ENCODE measurements at regions not wholly inside any gene's neighbourhood (a gene's known extent, or its start where the extent isn't known, plus 50 kb on each side); places are given as distances from the start of the nearest gene placed in this dataset.

DNA sequence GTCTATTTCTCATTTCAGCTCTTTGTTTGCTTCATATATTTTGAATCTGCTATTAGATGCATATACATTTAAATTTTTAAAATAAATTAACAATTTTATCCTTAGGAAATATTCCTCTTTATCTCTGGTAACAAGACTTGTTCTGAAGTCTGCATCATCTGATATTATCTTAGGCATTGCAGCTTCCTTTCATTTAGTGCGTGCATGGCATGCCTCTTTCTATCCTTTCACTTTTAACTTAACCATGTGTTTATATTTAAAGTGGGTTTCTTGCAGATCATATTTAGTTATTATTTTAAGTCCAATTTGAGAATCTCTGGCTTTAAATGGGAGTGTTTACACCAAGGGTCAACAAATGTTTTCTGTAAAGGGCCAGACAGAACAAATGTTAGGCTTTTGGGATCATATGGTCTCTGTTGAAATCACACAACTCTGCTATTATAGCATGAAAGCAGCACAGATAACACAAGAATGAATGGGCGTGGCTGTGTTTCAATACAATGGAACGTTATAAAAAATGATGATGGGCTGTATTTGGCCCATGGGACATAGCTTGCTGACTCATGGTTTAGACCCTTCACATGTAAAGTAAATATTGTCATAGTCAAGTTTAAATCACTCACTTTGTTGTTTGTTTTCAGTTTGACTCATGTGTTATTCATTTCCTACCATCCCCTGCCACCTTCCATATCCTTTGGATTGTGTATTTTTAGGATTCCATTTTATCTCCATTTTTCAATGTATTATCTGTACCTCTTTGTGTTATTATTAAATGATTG lies 83.9 kb upstream of the SNX19 start:
- no peaks in the 10 kb centered on the region for H3K9me3 ChIP-seq (ENCODE audit: insufficient read depth, low read length)
- no peak overlapping the region for H2AFZ ChIP-seq (ENCODE audit: low read depth, low read length, severe bottlenecking)
- H3K9ac ChIP-seq (ENCODE audit: low read length) = no peak overlapping the region
- no peaks in the 10 kb centered on the region for H3K36me3 ChIP-seq (ENCODE audit: low read length)
- no peaks in the 10 kb centered on the region for H3K9me2 ChIP-seq (replicated peaks; ENCODE audit: insufficient read depth, low read length)
- TF ChIP-seq, protein P1, sequence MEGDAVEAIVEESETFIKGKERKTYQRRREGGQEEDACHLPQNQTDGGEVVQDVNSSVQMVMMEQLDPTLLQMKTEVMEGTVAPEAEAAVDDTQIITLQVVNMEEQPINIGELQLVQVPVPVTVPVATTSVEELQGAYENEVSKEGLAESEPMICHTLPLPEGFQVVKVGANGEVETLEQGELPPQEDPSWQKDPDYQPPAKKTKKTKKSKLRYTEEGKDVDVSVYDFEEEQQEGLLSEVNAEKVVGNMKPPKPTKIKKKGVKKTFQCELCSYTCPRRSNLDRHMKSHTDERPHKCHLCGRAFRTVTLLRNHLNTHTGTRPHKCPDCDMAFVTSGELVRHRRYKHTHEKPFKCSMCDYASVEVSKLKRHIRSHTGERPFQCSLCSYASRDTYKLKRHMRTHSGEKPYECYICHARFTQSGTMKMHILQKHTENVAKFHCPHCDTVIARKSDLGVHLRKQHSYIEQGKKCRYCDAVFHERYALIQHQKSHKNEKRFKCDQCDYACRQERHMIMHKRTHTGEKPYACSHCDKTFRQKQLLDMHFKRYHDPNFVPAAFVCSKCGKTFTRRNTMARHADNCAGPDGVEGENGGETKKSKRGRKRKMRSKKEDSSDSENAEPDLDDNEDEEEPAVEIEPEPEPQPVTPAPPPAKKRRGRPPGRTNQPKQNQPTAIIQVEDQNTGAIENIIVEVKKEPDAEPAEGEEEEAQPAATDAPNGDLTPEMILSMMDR (IDR thresholded peaks at IDR 0.05; ENCODE audit: insufficient read depth, low read length, poor library complexity, severe bottlenecking) = no peak
- no peak for TF ChIP-seq EZH2phosphoT487 (conservative IDR thresholded peaks at IDR 0.05; ENCODE audit: low read length)
- H4K20me1 ChIP-seq (ENCODE audit: low read depth, low read length) = no peaks in the 10 kb centered on the region
- no peak overlapping the region for H3K4me3 ChIP-seq (ENCODE audit: insufficient read depth, low read length, poor library complexity, severe bottlenecking)
- no peaks in the 10 kb centered on the region for H3F3A ChIP-seq (ENCODE audit: insufficient read depth)
- no peaks in the 10 kb centered on the region for H3K79me2 ChIP-seq (ENCODE audit: insufficient read depth, low read length)
- no peaks in the 10 kb centered on the region for H3K27me3 ChIP-seq (ENCODE audit: low read length)
- no peak overlapping the region for H3K27ac ChIP-seq (ENCODE audit: low read depth, low read length)
- no peak overlapping the region for H3K4me2 ChIP-seq (ENCODE audit: low read depth, low read length, poor library complexity, severe bottlenecking)

DNA sequence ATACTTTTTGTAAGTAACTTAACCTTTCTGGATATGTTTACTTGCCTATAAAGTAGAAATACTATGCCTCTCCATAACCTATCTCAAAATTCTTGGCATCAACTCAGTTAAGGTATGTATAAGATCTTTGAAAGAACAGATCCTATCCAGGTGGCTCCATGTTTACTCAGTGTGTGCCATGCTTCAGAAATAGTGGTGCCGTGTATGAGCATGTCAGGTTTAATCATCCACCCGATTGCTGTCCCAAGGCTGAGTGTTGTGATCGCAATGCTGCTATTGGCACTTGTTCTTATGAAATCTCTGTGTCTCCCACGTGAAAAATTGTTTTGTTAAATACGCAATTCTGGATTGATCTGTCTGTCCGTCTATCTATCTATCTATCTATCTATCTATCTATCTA lies 85.9 kb upstream of the SNX19 start:
- no peaks in the 10 kb centered on the region for H3K9me2 ChIP-seq (replicated peaks; ENCODE audit: insufficient read depth, low read length)
- H3K4me2 ChIP-seq (ENCODE audit: low read depth, low read length, poor library complexity, severe bottlenecking) = no peak overlapping the region
- no peaks in the 10 kb centered on the region for H3K9me3 ChIP-seq (ENCODE audit: insufficient read depth, low read length)
- no peak overlapping the region for H2AFZ ChIP-seq (ENCODE audit: low read depth, low read length, severe bottlenecking)
- no peaks in the 10 kb centered on the region for H3K27me3 ChIP-seq (ENCODE audit: low read length)
- no peaks in the 10 kb centered on the region for H4K20me1 ChIP-seq (ENCODE audit: low read depth, low read length)
- H3K79me2 ChIP-seq (ENCODE audit: insufficient read depth, low read length) = no peaks in the 10 kb centered on the region
- H3K4me3 ChIP-seq (ENCODE audit: insufficient read depth, low read length, poor library complexity, severe bottlenecking) = no peak overlapping the region
- no peaks in the 10 kb centered on the region for H3F3A ChIP-seq (ENCODE audit: insufficient read depth)
- TF ChIP-seq, protein P1 (IDR thresholded peaks at IDR 0.05; ENCODE audit: insufficient read depth, low read length, poor library complexity, severe bottlenecking) = no peak
- no peak for TF ChIP-seq EZH2phosphoT487 (conservative IDR thresholded peaks at IDR 0.05; ENCODE audit: low read length)
- H3K27ac ChIP-seq (ENCODE audit: low read depth, low read length) = no peak overlapping the region
- H3K36me3 ChIP-seq (ENCODE audit: low read length) = no peaks in the 10 kb centered on the region
- H3K9ac ChIP-seq (ENCODE audit: low read length) = no peak overlapping the region

DNA sequence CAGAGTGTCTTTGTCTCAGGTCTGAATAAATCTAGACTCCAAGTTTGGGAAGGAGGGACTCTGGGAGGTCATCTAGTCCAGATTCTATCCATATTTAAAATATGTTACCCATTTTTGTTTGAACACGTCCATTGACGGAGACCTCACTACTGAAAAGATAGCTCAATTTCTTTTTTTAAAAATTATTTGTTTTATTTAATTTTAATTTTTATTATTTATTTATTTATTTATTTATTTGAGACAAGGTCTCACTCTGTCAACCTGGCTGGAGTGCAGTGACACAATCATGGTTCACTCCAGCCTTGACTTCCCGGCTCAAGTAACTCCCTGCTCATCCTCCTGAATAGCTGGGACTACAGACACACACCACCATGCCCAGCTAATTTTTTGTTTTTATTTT lies 89.5 kb upstream of the SNX19 start:
- Histone ChIP-seq H4K20me1 (ENCODE audit: low read depth, low read length) (no peaks in the 10 kb centered on the region), H3K27me3 (ENCODE audit: low read length) (no peaks in the 10 kb centered on the region), H3K36me3 (ENCODE audit: low read length) (no peaks in the 10 kb centered on the region), H3K4me3 (ENCODE audit: insufficient read depth, low read length, poor library complexity, severe bottlenecking) (no peak overlapping the region), H3F3A (ENCODE audit: insufficient read depth) (no peaks in the 10 kb centered on the region), H3K9me2 (replicated peaks; ENCODE audit: insufficient read depth, low read length) (no peaks in the 10 kb centered on the region), H3K27ac (ENCODE audit: low read depth, low read length) (no peak overlapping the region), H3K4me2 (ENCODE audit: low read depth, low read length, poor library complexity, severe bottlenecking) (no peak overlapping the region), H3K9me3 (ENCODE audit: insufficient read depth, low read length) (no peaks in the 10 kb centered on the region), H3K9ac (ENCODE audit: low read length) (no peak overlapping the region), H3K79me2 (ENCODE audit: insufficient read depth, low read length) (no peaks in the 10 kb centered on the region), H2AFZ (ENCODE audit: low read depth, low read length, severe bottlenecking) (no peak overlapping the region)
- TF ChIP-seq, protein P1 (IDR thresholded peaks at IDR 0.05; ENCODE audit: insufficient read depth, low read length, poor library complexity, severe bottlenecking) = no peak
- TF ChIP-seq EZH2phosphoT487 (conservative IDR thresholded peaks at IDR 0.05; ENCODE audit: low read length) = no peak

Data from SU-DHL-6 (cell line).